ENCODE measurements at regions not wholly inside any gene's neighbourhood (a gene's known extent, or its start where the extent isn't known, plus 50 kb on each side); places are given as distances from the start of the nearest gene placed in this dataset.

- no peak for TF ChIP-seq CTCF (IDR thresholded peaks at IDR 0.05; ENCODE audit: low read depth, low read length, missing input control)
- TF ChIP-seq TAF1 (conservative IDR thresholded peaks at IDR 0.05), result no peak
Measured at GRCh38 chr5:138656916-138657315, 81.7 kb upstream of the HSPA9 start.
